GM13977 (cell line): ENCODE measurements at regions not wholly inside any gene's neighbourhood (a gene's known extent, or its start where the extent isn't known, plus 50 kb on each side); places are given as distances from the start of the nearest gene placed in this dataset.

Experiments used
- DNase-seq: peaks from one replicate; pipeline ENCODE4 v3.0.0; 2012; ENCODE audit warnings: low spot score
- in situ Hi-C: fragments of 300-500 bp; cut with MboI; formaldehyde crosslinking; loops from one replicate; pipeline ENCODE4 v1.12.0; 2022; ENCODE audit warnings: low sequenced_read_pairs, low pct_unique_long_range_greater_than_20kb, mixed read lengths, inconsistent platforms; ENCODE audit not compliant: unreplicated experiment
- TF ChIP-seq, protein P1 (sequence below): IDR thresholded peaks from 2 replicates; pipeline ENCODE4 v1.5.1; 2012; ENCODE audit warnings: mild to moderate bottlenecking, control low read depth; ENCODE audit not compliant: insufficient read depth; ENCODE audit errors: extremely low read depth, missing control alignments

DNA sequence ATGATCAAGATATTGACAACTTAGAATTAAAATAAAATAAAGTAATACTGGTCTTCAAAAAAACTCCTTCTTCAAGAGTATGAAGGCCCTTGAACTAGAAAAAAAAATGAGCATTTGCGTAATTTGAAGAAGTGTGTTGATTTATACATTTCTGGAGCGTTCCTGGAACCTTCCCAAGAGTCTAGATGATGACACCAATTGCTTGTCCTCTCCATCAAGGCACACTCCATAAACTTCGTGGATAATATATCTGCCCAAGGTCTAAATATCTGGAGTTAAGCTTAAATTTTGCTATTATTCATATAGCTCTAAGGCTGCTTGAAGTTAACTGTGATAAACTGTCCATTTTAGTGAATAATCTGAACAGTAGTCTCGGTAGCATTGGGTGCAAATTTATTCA lies 361.3 kb upstream of the CNTN5 start:
- no peak for DNase-seq
- TF ChIP-seq, protein P1, sequence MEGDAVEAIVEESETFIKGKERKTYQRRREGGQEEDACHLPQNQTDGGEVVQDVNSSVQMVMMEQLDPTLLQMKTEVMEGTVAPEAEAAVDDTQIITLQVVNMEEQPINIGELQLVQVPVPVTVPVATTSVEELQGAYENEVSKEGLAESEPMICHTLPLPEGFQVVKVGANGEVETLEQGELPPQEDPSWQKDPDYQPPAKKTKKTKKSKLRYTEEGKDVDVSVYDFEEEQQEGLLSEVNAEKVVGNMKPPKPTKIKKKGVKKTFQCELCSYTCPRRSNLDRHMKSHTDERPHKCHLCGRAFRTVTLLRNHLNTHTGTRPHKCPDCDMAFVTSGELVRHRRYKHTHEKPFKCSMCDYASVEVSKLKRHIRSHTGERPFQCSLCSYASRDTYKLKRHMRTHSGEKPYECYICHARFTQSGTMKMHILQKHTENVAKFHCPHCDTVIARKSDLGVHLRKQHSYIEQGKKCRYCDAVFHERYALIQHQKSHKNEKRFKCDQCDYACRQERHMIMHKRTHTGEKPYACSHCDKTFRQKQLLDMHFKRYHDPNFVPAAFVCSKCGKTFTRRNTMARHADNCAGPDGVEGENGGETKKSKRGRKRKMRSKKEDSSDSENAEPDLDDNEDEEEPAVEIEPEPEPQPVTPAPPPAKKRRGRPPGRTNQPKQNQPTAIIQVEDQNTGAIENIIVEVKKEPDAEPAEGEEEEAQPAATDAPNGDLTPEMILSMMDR: no peak
- in situ Hi-C loops: no loop called here

DNA sequence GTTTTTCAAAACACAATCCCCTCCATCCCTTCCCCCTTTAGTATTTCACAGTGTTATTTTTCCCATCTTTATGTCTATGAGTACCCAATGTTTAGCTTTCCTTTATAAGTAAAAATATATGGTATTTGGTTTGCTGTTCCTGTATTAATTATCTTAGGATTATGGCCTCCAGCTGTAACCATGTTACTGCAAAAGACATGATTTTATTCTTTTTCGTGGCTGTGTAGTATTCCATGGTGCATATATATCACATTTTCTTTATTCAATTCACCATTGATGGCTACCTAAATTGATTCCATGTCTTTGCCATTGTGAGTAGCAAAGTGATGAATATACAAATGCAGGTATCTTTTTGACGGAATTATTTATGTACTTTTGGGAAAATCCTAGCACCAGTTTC lies 346.4 kb upstream of the CNTN5 start:
- TF ChIP-seq, protein P1: no peak
- in situ Hi-C loops: no loop called here
- DNase-seq: no peak

DNA sequence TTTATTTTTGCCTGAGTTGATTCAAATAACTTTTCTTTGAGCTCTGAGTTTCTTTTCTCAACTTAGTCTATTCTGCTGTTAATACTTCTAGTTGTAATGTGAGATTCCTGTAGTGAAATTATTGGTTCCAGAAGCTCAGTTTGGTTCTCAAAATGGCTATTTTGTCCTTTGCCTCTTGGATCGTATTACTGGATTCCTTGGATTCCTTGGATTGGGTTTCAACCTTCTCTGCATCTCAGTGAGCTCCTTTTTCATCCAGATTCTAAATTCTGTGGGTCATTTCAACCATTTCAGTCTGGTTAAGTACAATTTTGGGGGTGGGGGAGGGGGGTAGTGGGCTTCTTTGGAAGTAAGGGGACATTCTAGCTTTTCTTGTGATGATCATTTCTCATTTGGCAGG lies 341.1 kb upstream of the CNTN5 start:
- TF ChIP-seq, protein P1: no peak
- DNase-seq: no peak
- in situ Hi-C loops: no loop called here

DNA sequence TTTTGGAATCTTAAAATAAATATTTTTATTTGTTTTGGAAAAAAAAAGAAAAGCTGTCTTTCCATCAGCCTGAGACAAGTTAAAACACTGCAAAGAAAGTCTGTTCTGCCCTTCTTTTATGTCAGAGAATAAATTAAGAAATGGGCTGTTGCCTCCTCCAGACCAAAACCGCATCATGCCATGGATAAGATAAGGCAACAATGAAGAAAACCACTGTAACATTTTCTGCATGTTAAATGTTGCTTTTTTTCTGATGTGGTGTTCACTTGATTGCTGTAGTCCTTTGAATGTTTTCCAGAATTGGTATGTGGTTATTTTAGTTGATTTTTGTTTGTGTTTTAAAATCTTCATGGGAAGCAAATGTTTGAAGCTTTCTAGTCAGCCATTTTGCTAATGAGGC lies 319.2 kb upstream of the CNTN5 start:
- in situ Hi-C loops: no loop called here

DNA sequence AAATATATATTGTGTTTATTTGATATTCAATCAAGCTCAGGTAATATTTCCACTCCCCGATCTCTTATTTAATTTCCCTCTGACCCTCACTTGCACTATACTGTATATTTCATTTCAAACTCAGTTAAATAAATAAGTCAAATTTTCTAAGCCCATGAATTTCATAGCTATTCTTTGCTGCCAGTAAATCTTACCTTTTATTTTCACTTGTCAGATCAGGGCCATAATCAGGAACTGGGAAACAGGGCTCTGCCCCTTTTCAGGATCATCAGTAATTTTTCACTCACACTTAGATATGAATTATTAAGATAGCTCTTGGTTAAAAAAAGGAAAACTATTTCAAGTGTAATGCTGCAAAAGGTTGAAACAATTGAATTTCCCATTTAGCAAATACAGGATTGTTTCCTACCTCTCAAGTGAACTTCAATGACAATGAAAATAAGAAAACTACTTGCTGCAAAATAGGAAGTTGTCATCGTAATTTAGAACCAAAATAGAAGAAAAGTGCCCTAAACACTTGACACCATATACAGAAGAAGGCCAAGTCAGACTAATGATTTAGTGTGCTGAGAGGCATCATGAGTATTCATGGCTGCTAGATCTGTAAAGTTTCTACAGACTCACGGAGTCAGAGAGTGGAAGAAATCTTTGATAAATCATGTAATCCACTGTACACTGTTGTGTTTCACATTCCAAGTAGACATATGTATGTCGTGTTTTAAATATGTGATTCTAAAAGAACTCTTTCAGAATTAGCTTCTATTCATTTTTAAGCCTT lies 316.8 kb upstream of the CNTN5 start:
- DNase-seq: no peak
- TF ChIP-seq, protein P1: no peak
- in situ Hi-C loops: no loop called here

More for the DNA sequence above, 319.2 kb upstream of the CNTN5 start:
- DNase-seq: no peak
- TF ChIP-seq, protein P1: no peak

DNA sequence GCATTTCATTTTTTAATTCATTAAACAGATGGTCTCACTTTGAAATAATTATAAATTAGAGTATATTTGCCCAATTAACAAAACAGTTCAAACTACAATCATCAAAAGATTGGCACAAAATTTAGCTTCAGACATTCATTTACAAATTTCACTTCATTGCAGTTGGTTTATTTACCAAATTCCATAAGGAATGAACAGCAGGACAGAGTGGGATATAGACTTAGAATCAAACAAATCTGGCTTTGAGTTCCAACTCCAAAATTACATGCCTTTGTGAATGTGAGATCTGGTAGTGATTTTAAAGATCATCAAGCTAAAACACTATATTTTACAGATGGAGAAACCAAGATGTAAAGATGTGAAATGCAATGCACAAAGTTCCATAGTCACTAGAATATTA lies 310.7 kb upstream of the CNTN5 start:
- TF ChIP-seq, protein P1: no peak
- no peak for DNase-seq
- in situ Hi-C loops: no loop called here
